ENCODE measurements at regions not wholly inside any gene's neighbourhood (a gene's known extent, or its start where the extent isn't known, plus 50 kb on each side); places are given as distances from the start of the nearest gene placed in this dataset.

DNA sequence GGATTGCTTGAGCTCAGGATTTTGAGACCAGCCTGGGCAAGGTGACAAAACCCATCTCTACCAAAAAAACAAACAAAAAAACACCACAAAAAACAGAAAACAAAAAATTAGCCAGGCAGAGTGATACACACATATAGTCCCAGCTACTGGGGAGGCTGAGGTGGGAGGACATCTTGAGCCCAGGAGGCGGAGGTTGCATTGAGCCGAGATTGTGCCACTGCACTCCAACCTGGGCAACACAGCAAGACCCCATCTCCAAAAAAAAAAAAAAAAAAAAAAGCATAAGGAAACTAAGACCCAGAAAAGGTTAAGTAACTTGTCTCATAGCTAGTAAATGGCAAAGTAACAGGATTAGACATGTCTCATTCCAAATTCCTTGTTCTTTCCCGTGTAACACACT lies 56.3 kb upstream of the PSMA6 start:
- H3K79me2 ChIP-seq (ENCODE audit: insufficient read depth, low read length), result no peaks in the 10 kb centered on the region
- H3F3A ChIP-seq (ENCODE audit: insufficient read depth, low read length), result no peaks in the 10 kb centered on the region
- H3K4me1 ChIP-seq (ENCODE audit: insufficient read depth, low read length, severe bottlenecking), result no peaks in the 10 kb centered on the region
- H3K9me3 ChIP-seq (ENCODE audit: low read length), result no peaks in the 10 kb centered on the region
- no peaks in the 10 kb centered on the region for H3K27me3 ChIP-seq (ENCODE audit: insufficient read depth, low read length)
- H4K20me1 ChIP-seq (ENCODE audit: insufficient read depth, low read length), result no peaks in the 10 kb centered on the region
- no peaks in the 10 kb centered on the region for H3K9me2 ChIP-seq (ENCODE audit: low read depth, low read length)
- H3K27ac ChIP-seq (ENCODE audit: low read depth, low read length, poor library complexity, severe bottlenecking), result no peak overlapping the region
- H3K9ac ChIP-seq (ENCODE audit: low read length), result no peak overlapping the region
- H3K4me3 ChIP-seq (ENCODE audit: low read depth, low read length, poor library complexity, severe bottlenecking), result no peak overlapping the region
- no peak overlapping the region for H2AFZ ChIP-seq (ENCODE audit: low read length)
- no peak overlapping the region for H3K4me2 ChIP-seq (ENCODE audit: low read length)
- TF ChIP-seq, protein P1, sequence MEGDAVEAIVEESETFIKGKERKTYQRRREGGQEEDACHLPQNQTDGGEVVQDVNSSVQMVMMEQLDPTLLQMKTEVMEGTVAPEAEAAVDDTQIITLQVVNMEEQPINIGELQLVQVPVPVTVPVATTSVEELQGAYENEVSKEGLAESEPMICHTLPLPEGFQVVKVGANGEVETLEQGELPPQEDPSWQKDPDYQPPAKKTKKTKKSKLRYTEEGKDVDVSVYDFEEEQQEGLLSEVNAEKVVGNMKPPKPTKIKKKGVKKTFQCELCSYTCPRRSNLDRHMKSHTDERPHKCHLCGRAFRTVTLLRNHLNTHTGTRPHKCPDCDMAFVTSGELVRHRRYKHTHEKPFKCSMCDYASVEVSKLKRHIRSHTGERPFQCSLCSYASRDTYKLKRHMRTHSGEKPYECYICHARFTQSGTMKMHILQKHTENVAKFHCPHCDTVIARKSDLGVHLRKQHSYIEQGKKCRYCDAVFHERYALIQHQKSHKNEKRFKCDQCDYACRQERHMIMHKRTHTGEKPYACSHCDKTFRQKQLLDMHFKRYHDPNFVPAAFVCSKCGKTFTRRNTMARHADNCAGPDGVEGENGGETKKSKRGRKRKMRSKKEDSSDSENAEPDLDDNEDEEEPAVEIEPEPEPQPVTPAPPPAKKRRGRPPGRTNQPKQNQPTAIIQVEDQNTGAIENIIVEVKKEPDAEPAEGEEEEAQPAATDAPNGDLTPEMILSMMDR (IDR thresholded peaks at IDR 0.05; ENCODE audit: low read length), result no peak
- TF ChIP-seq EZH2 (IDR thresholded peaks at IDR 0.05; ENCODE audit: borderline replicate concordance, low read length), result no peak
- H3K36me3 ChIP-seq (ENCODE audit: insufficient read depth, low read length), result no peaks in the 10 kb centered on the region

DNA sequence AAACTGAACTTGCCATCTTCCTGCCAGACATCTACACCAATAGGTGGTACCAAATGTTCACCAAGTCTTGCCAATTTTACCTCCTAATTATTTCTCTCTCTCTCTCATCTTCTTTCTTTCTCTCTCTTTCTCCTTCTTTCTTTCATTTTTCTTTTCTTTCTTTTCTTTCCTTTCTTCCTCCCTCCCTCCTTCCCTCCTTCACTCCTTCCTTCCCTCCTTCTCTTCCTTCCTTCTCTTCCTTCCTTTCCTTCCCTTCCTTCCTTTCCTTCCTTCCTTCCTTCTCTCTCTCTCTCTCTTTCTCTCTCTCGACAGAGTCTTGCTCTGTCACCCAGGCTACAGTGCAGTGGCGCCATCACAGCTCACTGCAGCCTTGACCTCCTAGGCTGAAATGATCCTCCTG lies 55.4 kb upstream of the PSMA6 start:
- Histone ChIP-seq H3K9me2 (ENCODE audit: low read depth, low read length) (no peaks in the 10 kb centered on the region), H3K9ac (ENCODE audit: low read length) (no peak overlapping the region), H3K79me2 (ENCODE audit: insufficient read depth, low read length) (no peaks in the 10 kb centered on the region), H3F3A (ENCODE audit: insufficient read depth, low read length) (no peaks in the 10 kb centered on the region), H2AFZ (ENCODE audit: low read length) (no peak overlapping the region), H4K20me1 (ENCODE audit: insufficient read depth, low read length) (no peaks in the 10 kb centered on the region), H3K36me3 (ENCODE audit: insufficient read depth, low read length) (no peaks in the 10 kb centered on the region; the same call in 1 of the 2 replicates), H3K27ac (ENCODE audit: low read depth, low read length, poor library complexity, severe bottlenecking) (no peak overlapping the region), H3K27me3 (ENCODE audit: insufficient read depth, low read length) (no peaks in the 10 kb centered on the region), H3K4me1 (ENCODE audit: insufficient read depth, low read length, severe bottlenecking) (no peaks in the 10 kb centered on the region), H3K9me3 (ENCODE audit: low read length) (no peaks in the 10 kb centered on the region), H3K4me3 (ENCODE audit: low read depth, low read length, poor library complexity, severe bottlenecking) (no peak overlapping the region), H3K4me2 (ENCODE audit: low read length) (no peak overlapping the region)
- TF ChIP-seq EZH2 (IDR thresholded peaks at IDR 0.05; ENCODE audit: borderline replicate concordance, low read length), result no peak
- TF ChIP-seq, protein P1 (IDR thresholded peaks at IDR 0.05; ENCODE audit: low read length), result no peak

DNA sequence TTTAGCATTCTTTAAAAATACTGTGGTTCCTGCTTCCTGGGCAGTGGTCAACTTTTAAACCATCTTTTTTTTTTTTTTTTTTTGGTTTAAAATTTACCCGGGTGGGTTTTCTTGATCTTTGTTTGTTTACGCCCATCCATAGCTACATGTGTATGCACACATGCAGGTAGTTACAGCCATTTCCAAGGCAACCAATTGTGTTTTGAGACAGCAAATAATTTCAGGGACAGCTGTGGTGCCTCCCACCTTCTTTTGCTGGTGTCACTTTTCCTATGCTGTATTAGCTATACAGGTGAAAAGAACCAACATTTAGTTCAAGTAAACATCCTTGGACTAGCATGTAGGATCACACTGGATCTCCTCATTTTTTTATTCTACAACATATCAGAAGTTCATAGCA lies 52.0 kb upstream of the PSMA6 start:
- Histone ChIP-seq H3K4me2 (ENCODE audit: low read length) (no peak overlapping the region), H3F3A (ENCODE audit: insufficient read depth, low read length) (no peaks in the 10 kb centered on the region), H3K9ac (ENCODE audit: low read length) (no peak overlapping the region), H3K36me3 (ENCODE audit: insufficient read depth, low read length) (no peaks in the 10 kb centered on the region; the same call in 1 of the 2 replicates), H3K4me1 (ENCODE audit: insufficient read depth, low read length, severe bottlenecking) (no peaks in the 10 kb centered on the region), H3K9me2 (ENCODE audit: low read depth, low read length) (no peaks in the 10 kb centered on the region), H3K27me3 (ENCODE audit: insufficient read depth, low read length) (no peaks in the 10 kb centered on the region), H2AFZ (ENCODE audit: low read length) (no peak overlapping the region), H3K4me3 (ENCODE audit: low read depth, low read length, poor library complexity, severe bottlenecking) (no peak overlapping the region), H3K9me3 (ENCODE audit: low read length) (no peaks in the 10 kb centered on the region), H4K20me1 (ENCODE audit: insufficient read depth, low read length) (no peaks in the 10 kb centered on the region), H3K79me2 (ENCODE audit: insufficient read depth, low read length) (no peaks in the 10 kb centered on the region), H3K27ac (ENCODE audit: low read depth, low read length, poor library complexity, severe bottlenecking) (no peak overlapping the region)
- TF ChIP-seq, protein P1 (IDR thresholded peaks at IDR 0.05; ENCODE audit: low read length), result no peak
- no peak for TF ChIP-seq EZH2 (IDR thresholded peaks at IDR 0.05; ENCODE audit: borderline replicate concordance, low read length)

Measured in OCI-LY1 (cell line).